GM13976 (cell line): ENCODE measurements at regions not wholly inside any gene's neighbourhood (a gene's known extent, or its start where the extent isn't known, plus 50 kb on each side); places are given as distances from the start of the nearest gene placed in this dataset.

Source experiments
- DNase-seq: peaks from one replicate; pipeline ENCODE4 v3.0.0; 2012; ENCODE audit warnings: low spot score
- CTCF ChIP-seq: IDR thresholded peaks from 2 replicates; pipeline ENCODE4 v1.5.1; 2012; ENCODE audit warnings: borderline replicate concordance, mild to moderate bottlenecking; ENCODE audit not compliant: insufficient read depth; ENCODE audit errors: extremely low read depth, missing control alignments, control extremely low read depth
- in situ Hi-C: fragments of 300-500 bp; cut with MboI; formaldehyde crosslinking; loops from one replicate; pipeline ENCODE4 v1.12.0; 2022; ENCODE audit warnings: low sequenced_read_pairs, mixed read lengths, inconsistent platforms; ENCODE audit not compliant: unreplicated experiment

- DNase-seq, result no peak
- no peak for TF ChIP-seq CTCF
- in situ Hi-C loops, result no loop called here
These were observed 361.6 kb downstream of the TMEM135 start for GRCh38 chr11:87399341-87399740.

- TF ChIP-seq CTCF, result no peak
- DNase-seq, result no peak
- in situ Hi-C loops, result no loop called here
These were observed 361.2 kb downstream of the TMEM135 start for GRCh38 chr11:87398931-87399330.

GRCh38 chr11:87397011-87397865 is 359.5 kb downstream of the TMEM135 start:
- DNase-seq, result no peak
- in situ Hi-C loops, result no loop called here
- no peak for TF ChIP-seq CTCF

GRCh38 chr11:87394924-87395323 is 357.2 kb downstream of the TMEM135 start:
- TF ChIP-seq CTCF, result no peak
- no peak for DNase-seq
- in situ Hi-C loops, result no loop called here

GRCh38 chr11:87392665-87393064 is 354.9 kb downstream of the TMEM135 start:
- no peak for TF ChIP-seq CTCF
- no peak for DNase-seq
- in situ Hi-C loops, result no loop called here

- no peak for TF ChIP-seq CTCF
- DNase-seq, result no peak
These were observed 353.8 kb downstream of the TMEM135 start for GRCh38 chr11:87391496-87391895.

More at GRCh38 chr11:87391496-87391895, 353.8 kb downstream of the TMEM135 start:
- in situ Hi-C loops, result no loop called here
